ENCODE measurements at regions not wholly inside any gene's neighbourhood (a gene's known extent, or its start where the extent isn't known, plus 50 kb on each side); places are given as distances from the start of the nearest gene placed in this dataset.

GRCh38 chr4:20576861-20577260 is 123.4 kb upstream of the PACRGL start:
- Histone ChIP-seq H3K4ac (ENCODE audit: low read depth, low read length) (no peak overlapping the region), H2AK5ac (ENCODE audit: insufficient read length, low read length) (no peak overlapping the region), H3K27me3 (ENCODE audit: insufficient read depth, low read length) (no peaks in the 10 kb centered on the region), H3K4me1 (ENCODE audit: insufficient read depth, low read length) (peaks cover 3% of the 10 kb centered on the region; the same call in 1 of the 2 replicates), H3K23me2 (ENCODE audit: insufficient read length, low read depth, low read length, poor library complexity, severe bottlenecking) (no peaks in the 10 kb centered on the region), H3K79me2 (ENCODE audit: insufficient read depth, low read length) (no peaks in the 10 kb centered on the region), H3K18ac (ENCODE audit: insufficient read length, low read depth, low read length) (no peak overlapping the region), H3K79me1 (ENCODE audit: insufficient read depth, low read depth, low read length, poor library complexity, severe bottlenecking) (no peaks in the 10 kb centered on the region), H4K5ac (ENCODE audit: insufficient read length, low read depth, low read length) (no peak overlapping the region), H3K9ac (ENCODE audit: extremely low read depth, insufficient read length, low read length) (no peak overlapping the region), H3K4me2 (ENCODE audit: insufficient read depth, insufficient read length, low read length) (no peak overlapping the region), H2BK120ac (ENCODE audit: low read depth, low read length, poor library complexity, severe bottlenecking) (no peak overlapping the region), H4K8ac (replicated peaks; ENCODE audit: insufficient read length, low read depth, low read length) (no peak overlapping the region), H4K20me1 (ENCODE audit: control insufficient read depth, insufficient read depth, insufficient read length) (no peaks in the 10 kb centered on the region), H3K23ac (ENCODE audit: insufficient read length, low read depth, low read length) (no peak overlapping the region), H3K56ac (ENCODE audit: insufficient read length, low read depth, low read length) (no peak overlapping the region), H2BK20ac (ENCODE audit: low read depth, low read length, poor library complexity, severe bottlenecking) (no peak overlapping the region), H4K91ac (ENCODE audit: insufficient read length, low read depth, low read length) (no peak overlapping the region), H3K9me3 (ENCODE audit: control insufficient read depth, low read depth, low read length) (no peaks in the 10 kb centered on the region), H2BK12ac (ENCODE audit: insufficient read length, low read depth, low read length) (no peak overlapping the region), H2AFZ (ENCODE audit: low read length) (no peak overlapping the region), H3T11ph (ENCODE audit: low read length) (no peak overlapping the region), H3K14ac (ENCODE audit: insufficient read depth, low read length) (no peak overlapping the region), H3K27ac (ENCODE audit: insufficient read length, low read depth, low read length) (no peak overlapping the region), H2BK15ac (ENCODE audit: low read depth, low read length) (no peak overlapping the region), H2BK5ac (ENCODE audit: insufficient read length, low read length) (no peak overlapping the region)
- DNase-seq = no peak
- Mint-ChIP-seq H3K27me3 (ENCODE audit: low read depth) (no peaks in the 10 kb centered on the region), H3K36me3 (ENCODE audit: insufficient read depth in 1 of 3, low read depth in 3 of 3) (no peaks in the 10 kb centered on the region), H3K4me1 (peaks cover 24 to 30% of the 10 kb centered on the region in 2 experiments), H3K27ac (no peak overlapping the region), H3K4me3 (no peak overlapping the region), H3K9me3 (no peaks in the 10 kb centered on the region)
- TF ChIP-seq CTCF (conservative IDR thresholded peaks at IDR 0.05) = no peak
